SK-N-SH treated with all-trans-retinoic acid at 6 μM for 48 hours (cell line): ENCODE measurements at regions not wholly inside any gene's neighbourhood (a gene's known extent, or its start where the extent isn't known, plus 50 kb on each side); places are given as distances from the start of the nearest gene placed in this dataset.

ENCODE experiments used
- ATAC-seq: fragments of 200-7000 bp; cut with Tn5 transposase; 3 replicates; pipeline ENCODE4 v1.9.1; 2020; ENCODE audit warnings: mild to moderate bottlenecking, moderate library complexity
- BACH2 ChIP-seq: fragments of 250-450 bp; sonication (Bioruptor Pico); IDR thresholded peaks from 2 replicates; pipeline ENCODE4 v1.9.0; 2021; ENCODE audit warnings: mild to moderate bottlenecking, borderline replicate concordance
- CSDC2 ChIP-seq: fragments of 250-450 bp; sonication (Bioruptor Pico); IDR thresholded peaks from 2 replicates; pipeline ENCODE4 v1.5.0; 2020; ENCODE audit warnings: mild to moderate bottlenecking, moderate library complexity
- ISL1 ChIP-seq: fragments of 250-450 bp; sonication (Bioruptor Pico); IDR thresholded peaks from 2 replicates; pipeline ENCODE4 v2.1.2; 2022; ENCODE audit warnings: mild to moderate bottlenecking, moderate library complexity
- OSR1 ChIP-seq: fragments of 250-450 bp; sonication (Bioruptor Pico); IDR thresholded peaks from 2 replicates; pipeline ENCODE4 v1.8.0; 2022; ENCODE audit warnings: moderate library complexity, mild to moderate bottlenecking, inconsistent platforms
- PPARA ChIP-seq: fragments of 250-450 bp; sonication (Bioruptor Pico); IDR thresholded peaks from 2 replicates; pipeline ENCODE4 v1.5.0; 2020; ENCODE audit warnings: mild to moderate bottlenecking, borderline replicate concordance
- RARB ChIP-seq: fragments of 250-450 bp; sonication (Bioruptor Pico); IDR thresholded peaks from 2 replicates; pipeline ENCODE4 v1.8.0; 2021; ENCODE audit warnings: mild to moderate bottlenecking, moderate library complexity
- SNAI2 ChIP-seq: fragments of 250-450 bp; sonication (Bioruptor Pico); IDR thresholded peaks from 2 replicates; pipeline ENCODE4 v1.5.0; 2020; ENCODE audit warnings: mild to moderate bottlenecking, moderate library complexity
- TCF4 ChIP-seq: fragments of 250-450 bp; sonication (Bioruptor Pico); IDR thresholded peaks from 2 replicates; pipeline ENCODE4 v1.8.0; 2021; ENCODE audit warnings: mild to moderate bottlenecking, moderate library complexity, borderline replicate concordance
- TOX ChIP-seq: fragments of 250-450 bp; sonication (Bioruptor Pico); IDR thresholded peaks from 2 replicates; pipeline ENCODE4 v1.8.0; 2021; ENCODE audit warnings: mild to moderate bottlenecking, moderate library complexity, borderline replicate concordance
- ZC3H10 ChIP-seq: fragments of 250-450 bp; sonication (Bioruptor Pico); IDR thresholded peaks from 2 replicates; pipeline ENCODE4 v1.5.1; 2021; ENCODE audit warnings: mild to moderate bottlenecking, moderate library complexity
- ZNF70 ChIP-seq: fragments of 450-650 bp; formaldehyde crosslinking; IDR thresholded peaks from 2 replicates; pipeline ENCODE4 v1.5.0; 2020; ENCODE audit warnings: mild to moderate bottlenecking, moderate library complexity
- ZNF8 ChIP-seq: fragments of 450-650 bp; formaldehyde crosslinking; IDR thresholded peaks from 2 replicates; pipeline ENCODE4 v1.5.0; 2020; ENCODE audit warnings: mild to moderate bottlenecking, moderate library complexity
- TF ChIP-seq, protein P1 (sequence below): fragments of 250-450 bp; sonication (Bioruptor Pico); IDR thresholded peaks from 2 replicates; pipeline ENCODE4 v1.5.1; 2020; ENCODE audit warnings: low read depth, mild to moderate bottlenecking, moderate library complexity
- TF ChIP-seq, protein P2 (sequence below): fragments of 250-450 bp; sonication (Bioruptor Pico); IDR thresholded peaks from 2 replicates; pipeline ENCODE4 v1.5.1; 2021; ENCODE audit warnings: mild to moderate bottlenecking, moderate library complexity
- TF ChIP-seq, protein P3 (sequence below): fragments of 250-450 bp; sonication (Bioruptor Pico); IDR thresholded peaks from 2 replicates; pipeline ENCODE4 v1.8.0; 2020; ENCODE audit warnings: mild to moderate bottlenecking, moderate library complexity, borderline replicate concordance
- TF ChIP-seq, protein P4 (sequence below): fragments of 250-450 bp; sonication (Bioruptor Pico); IDR thresholded peaks from 2 replicates; pipeline ENCODE4 v1.5.0; 2020; ENCODE audit warnings: mild to moderate bottlenecking, moderate library complexity

DNA sequence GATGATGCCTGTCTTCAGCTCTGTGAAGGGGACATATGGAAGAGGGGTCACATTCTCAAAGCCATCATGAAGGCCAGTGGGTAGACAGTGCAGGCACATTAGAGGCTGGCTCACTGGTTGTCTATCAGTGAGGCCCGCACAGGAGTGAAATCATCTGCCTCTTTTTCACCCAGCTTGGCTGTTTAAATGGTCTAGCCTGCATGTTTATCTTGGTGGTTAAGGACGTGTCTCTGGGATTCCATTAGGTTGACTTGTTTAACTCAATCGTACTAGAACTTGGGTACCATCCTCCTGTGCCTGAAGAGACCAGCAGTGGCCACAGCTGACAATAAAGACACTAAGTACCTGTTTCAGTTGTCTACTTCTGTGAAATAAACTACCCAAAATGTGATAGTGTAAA lies 219.3 kb downstream of the PLPP3 start:
- TF ChIP-seq, protein P1, sequence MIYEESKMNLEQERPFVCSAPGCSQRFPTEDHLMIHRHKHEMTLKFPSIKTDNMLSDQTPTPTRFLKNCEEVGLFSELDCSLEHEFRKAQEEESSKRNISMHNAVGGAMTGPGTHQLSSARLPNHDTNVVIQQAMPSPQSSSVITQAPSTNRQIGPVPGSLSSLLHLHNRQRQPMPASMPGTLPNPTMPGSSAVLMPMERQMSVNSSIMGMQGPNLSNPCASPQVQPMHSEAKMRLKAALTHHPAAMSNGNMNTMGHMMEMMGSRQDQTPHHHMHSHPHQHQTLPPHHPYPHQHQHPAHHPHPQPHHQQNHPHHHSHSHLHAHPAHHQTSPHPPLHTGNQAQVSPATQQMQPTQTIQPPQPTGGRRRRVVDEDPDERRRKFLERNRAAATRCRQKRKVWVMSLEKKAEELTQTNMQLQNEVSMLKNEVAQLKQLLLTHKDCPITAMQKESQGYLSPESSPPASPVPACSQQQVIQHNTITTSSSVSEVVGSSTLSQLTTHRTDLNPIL (CRISPR knock-in tag) = no peak
- no peak for TF ChIP-seq RARB (CRISPR knock-in tag)
- no peak for TF ChIP-seq ISL1 (CRISPR knock-in tag)
- no peak for TF ChIP-seq CSDC2 (CRISPR knock-in tag)
- TF ChIP-seq ZNF70 (CRISPR knock-in tag) = no peak
- no peak for ATAC-seq

DNA sequence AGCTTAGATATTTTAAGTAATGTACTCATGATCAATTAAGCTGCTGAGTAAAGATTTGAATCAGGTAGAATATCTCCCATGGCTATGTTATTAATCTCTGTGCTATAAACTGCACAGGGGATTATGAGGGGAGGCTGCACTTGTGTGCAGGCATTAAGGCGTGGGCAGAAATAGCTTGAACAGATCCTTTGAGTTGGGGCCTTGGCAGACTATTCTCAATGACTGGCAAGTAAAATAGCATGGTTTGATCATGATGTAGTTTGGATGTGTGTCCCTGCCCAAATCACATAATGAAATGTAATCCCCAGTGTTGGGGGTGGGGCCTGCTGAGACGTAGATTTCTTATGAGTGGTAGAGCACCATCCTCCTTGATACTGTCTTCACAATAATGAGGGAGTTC lies 220.3 kb downstream of the PLPP3 start:
- no peak for ATAC-seq
- TF ChIP-seq CSDC2 (CRISPR knock-in tag) = no peak
- TF ChIP-seq, protein P2, sequence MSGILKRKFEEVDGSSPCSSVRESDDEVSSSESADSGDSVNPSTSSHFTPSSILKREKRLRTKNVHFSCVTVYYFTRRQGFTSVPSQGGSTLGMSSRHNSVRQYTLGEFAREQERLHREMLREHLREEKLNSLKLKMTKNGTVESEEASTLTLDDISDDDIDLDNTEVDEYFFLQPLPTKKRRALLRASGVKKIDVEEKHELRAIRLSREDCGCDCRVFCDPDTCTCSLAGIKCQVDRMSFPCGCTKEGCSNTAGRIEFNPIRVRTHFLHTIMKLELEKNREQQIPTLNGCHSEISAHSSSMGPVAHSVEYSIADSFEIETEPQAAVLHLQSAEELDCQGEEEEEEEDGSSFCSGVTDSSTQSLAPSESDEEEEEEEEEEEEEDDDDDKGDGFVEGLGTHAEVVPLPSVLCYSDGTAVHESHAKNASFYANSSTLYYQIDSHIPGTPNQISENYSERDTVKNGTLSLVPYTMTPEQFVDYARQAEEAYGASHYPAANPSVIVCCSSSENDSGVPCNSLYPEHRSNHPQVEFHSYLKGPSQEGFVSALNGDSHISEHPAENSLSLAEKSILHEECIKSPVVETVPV = no peak
- TF ChIP-seq SNAI2 (CRISPR knock-in tag) = no peak
- TF ChIP-seq, protein P3, sequence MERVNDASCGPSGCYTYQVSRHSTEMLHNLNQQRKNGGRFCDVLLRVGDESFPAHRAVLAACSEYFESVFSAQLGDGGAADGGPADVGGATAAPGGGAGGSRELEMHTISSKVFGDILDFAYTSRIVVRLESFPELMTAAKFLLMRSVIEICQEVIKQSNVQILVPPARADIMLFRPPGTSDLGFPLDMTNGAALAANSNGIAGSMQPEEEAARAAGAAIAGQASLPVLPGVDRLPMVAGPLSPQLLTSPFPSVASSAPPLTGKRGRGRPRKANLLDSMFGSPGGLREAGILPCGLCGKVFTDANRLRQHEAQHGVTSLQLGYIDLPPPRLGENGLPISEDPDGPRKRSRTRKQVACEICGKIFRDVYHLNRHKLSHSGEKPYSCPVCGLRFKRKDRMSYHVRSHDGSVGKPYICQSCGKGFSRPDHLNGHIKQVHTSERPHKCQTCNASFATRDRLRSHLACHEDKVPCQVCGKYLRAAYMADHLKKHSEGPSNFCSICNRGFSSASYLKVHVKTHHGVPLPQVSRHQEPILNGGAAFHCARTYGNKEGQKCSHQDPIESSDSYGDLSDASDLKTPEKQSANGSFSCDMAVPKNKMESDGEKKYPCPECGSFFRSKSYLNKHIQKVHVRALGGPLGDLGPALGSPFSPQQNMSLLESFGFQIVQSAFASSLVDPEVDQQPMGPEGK (CRISPR knock-in tag) = no peak
- TF ChIP-seq ISL1 (CRISPR knock-in tag) = no peak
- TF ChIP-seq TOX (CRISPR knock-in tag) = no peak

DNA sequence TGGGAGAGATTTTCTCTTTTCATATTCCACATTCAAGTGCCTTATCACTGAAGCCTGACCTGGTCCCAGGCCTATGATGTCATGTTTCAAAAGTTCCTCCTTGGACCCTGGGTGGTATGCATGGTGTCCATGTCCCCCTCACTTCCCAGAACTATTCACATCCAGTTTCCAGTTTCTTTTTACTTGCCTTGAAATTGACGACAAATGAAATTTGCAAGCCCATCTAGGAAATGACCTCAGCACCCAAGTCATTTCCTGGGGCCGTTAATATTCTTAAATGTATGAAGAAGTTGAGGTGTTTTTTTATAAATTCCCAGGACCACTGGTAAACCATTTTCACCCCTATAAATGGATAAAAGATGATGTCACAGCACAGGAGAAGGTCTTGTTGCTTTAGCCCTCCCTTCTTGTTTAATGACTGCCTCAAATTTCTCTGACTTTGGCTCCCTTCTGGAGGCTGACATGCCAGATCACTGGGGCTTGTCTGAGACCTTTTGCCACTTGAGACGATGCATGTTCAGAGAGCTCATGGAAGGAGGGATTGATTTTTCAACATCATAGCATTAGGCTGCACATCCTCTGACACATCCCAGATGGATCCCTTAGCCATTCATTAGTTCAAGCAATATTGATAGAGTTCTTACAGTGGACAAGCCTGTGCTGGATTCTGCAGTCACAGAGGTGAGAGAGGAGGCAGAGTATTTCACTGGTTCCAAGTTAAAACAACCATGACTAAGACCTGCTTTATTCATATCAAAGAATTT lies 221.3 kb downstream of the PLPP3 start:
- ATAC-seq = no peak
- TF ChIP-seq BACH2 (CRISPR knock-in tag) (no peak), TOX (CRISPR knock-in tag) (no peak), ZC3H10 (CRISPR knock-in tag) (no peak)
- TF ChIP-seq, protein P4, sequence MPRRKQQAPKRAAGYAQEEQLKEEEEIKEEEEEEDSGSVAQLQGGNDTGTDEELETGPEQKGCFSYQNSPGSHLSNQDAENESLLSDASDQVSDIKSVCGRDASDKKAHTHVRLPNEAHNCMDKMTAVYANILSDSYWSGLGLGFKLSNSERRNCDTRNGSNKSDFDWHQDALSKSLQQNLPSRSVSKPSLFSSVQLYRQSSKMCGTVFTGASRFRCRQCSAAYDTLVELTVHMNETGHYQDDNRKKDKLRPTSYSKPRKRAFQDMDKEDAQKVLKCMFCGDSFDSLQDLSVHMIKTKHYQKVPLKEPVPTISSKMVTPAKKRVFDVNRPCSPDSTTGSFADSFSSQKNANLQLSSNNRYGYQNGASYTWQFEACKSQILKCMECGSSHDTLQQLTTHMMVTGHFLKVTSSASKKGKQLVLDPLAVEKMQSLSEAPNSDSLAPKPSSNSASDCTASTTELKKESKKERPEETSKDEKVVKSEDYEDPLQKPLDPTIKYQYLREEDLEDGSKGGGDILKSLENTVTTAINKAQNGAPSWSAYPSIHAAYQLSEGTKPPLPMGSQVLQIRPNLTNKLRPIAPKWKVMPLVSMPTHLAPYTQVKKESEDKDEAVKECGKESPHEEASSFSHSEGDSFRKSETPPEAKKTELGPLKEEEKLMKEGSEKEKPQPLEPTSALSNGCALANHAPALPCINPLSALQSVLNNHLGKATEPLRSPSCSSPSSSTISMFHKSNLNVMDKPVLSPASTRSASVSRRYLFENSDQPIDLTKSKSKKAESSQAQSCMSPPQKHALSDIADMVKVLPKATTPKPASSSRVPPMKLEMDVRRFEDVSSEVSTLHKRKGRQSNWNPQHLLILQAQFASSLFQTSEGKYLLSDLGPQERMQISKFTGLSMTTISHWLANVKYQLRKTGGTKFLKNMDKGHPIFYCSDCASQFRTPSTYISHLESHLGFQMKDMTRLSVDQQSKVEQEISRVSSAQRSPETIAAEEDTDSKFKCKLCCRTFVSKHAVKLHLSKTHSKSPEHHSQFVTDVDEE (CRISPR knock-in tag) = no peak

DNA sequence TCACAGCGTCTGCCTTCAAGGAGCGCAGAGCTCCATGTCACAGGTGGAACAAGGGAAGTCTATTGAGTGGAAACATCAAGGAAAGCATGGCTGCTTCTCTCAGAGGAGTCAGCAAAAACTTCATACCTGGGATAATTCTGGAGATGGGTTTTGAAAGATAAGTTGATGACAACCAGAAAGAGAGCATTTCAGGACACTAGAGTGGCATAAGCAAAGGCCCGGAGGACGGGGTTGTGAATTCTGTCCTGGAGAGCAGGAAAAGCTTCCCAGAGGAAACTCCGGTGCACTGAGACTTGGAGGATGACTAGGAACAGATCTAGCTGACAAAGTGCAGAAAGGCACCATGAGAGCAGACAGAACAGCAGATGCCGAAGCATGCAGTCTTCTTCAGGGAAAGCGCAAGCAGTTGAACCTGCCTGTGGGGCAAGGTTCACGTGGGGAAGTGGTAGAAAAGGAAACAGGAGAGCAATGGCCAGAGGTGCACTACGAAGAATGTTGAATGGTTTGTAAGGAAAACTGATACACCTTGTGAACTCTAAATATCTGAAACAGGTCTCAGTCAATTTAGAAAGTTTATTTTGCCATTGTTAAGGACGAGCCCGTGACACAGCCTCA lies 222.9 kb downstream of the PLPP3 start:
- TF ChIP-seq OSR1 (CRISPR knock-in tag) = no peak
- TF ChIP-seq, protein P3 (CRISPR knock-in tag) = no peak
- no peak for TF ChIP-seq ZC3H10 (CRISPR knock-in tag)
- TF ChIP-seq, protein P2 = no peak
- no peak for TF ChIP-seq SNAI2 (CRISPR knock-in tag)
- TF ChIP-seq, protein P1 (CRISPR knock-in tag) = no peak
- TF ChIP-seq TOX (CRISPR knock-in tag) = no peak
- TF ChIP-seq PPARA (CRISPR knock-in tag) = no peak
- no peak for TF ChIP-seq TCF4 (CRISPR knock-in tag)
- no peak for TF ChIP-seq CSDC2 (CRISPR knock-in tag)
- no peak for TF ChIP-seq ZNF8
- no peak for ATAC-seq
